Memory B cell (primary cell): ENCODE measurements at regions not wholly inside any gene's neighbourhood (a gene's known extent, or its start where the extent isn't known, plus 50 kb on each side); places are given as distances from the start of the nearest gene placed in this dataset.
"Not testable (repeated sequence)": the region's sequence is repeated elsewhere in the genome, so short reads cannot be mapped to it uniquely, and the experiment has no call there.

ENCODE experiments used
- ATAC-seq: fragments of 150-1000 bp; cut with Tn5 transposase; 2 replicates; pipeline ENCODE4 v1.10.0; 2021; ENCODE audit warnings: low read depth, mild to moderate bottlenecking, moderate library complexity
- DNase-seq, 2 donors: peaks; one replicate each; pipeline ENCODE4 v3.0.0; 2022; ENCODE audit warnings: low spot score in 2 of 2
- H3K27ac Mint-ChIP-seq: one replicate; pipeline ENCODE4 v1.8.0; 2022; ENCODE audit warnings: mild to moderate bottlenecking, moderate library complexity, mixed read lengths
- H3K27me3 Mint-ChIP-seq: one replicate; pipeline ENCODE4 v1.8.0; 2022; ENCODE audit warnings: mixed read lengths
- H3K36me3 Mint-ChIP-seq: one replicate; pipeline ENCODE4 v1.8.0; 2022; ENCODE audit warnings: mild to moderate bottlenecking, mixed read lengths
- H3K4me1 Mint-ChIP-seq: one replicate; pipeline ENCODE4 v1.8.0; 2022; ENCODE audit warnings: mixed read lengths
- H3K4me3 Mint-ChIP-seq: one replicate; pipeline ENCODE4 v1.8.0; 2022; ENCODE audit warnings: mild to moderate bottlenecking, moderate library complexity, mixed read lengths
- H3K9me3 Mint-ChIP-seq: one replicate; pipeline ENCODE4 v1.8.0; 2022; ENCODE audit warnings: mixed read lengths

GRCh38 chr5:155783791-155784190 lies 543.2 kb upstream of the SGCD start:
- Mint-ChIP-seq H3K9me3 (peaks cover 1% of the 10 kb centered on the region), H3K36me3 (no peaks in the 10 kb centered on the region), H3K4me3 (no peak overlapping the region), H3K27me3 (no peaks in the 10 kb centered on the region), H3K4me1 (no peaks in the 10 kb centered on the region), H3K27ac (no peak overlapping the region)
- DNase-seq (no peak), ATAC-seq (no peak)

DNA sequence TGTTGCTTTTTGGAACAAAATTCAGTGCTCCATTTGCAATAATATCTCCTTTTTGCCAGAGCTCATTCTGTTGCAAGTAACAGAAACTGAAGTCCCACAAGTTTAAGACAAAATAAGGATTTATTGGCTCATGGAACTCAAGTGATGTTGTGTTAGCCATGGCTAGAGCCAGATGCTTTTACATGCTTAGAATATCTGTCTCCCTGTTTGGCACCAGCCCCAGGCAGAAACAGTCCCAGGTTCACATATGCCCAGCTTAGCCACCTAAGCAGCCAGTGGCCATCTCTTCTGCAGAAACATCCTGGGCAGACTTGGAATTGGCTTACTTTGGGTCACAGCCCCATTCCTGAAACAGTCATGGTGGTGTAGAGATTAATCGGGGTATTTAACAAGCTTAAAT lies 540.9 kb upstream of the SGCD start:
- ATAC-seq (no peak), DNase-seq (no peak)
- H3K27me3 Mint-ChIP-seq, result no peaks in the 10 kb centered on the region
- H3K36me3 Mint-ChIP-seq, result no peaks in the 10 kb centered on the region
- no peaks in the 10 kb centered on the region for H3K4me1 Mint-ChIP-seq
- H3K4me3 Mint-ChIP-seq, result no peak overlapping the region
- peaks cover under 1% of the 10 kb centered on the region for H3K9me3 Mint-ChIP-seq
- H3K27ac Mint-ChIP-seq, result no peak overlapping the region

GRCh38 chr5:155792873-155793272 lies 534.1 kb upstream of the SGCD start:
- no peak overlapping the region for H3K27ac Mint-ChIP-seq
- DNase-seq, result no peak
- H3K36me3 Mint-ChIP-seq, result no peaks in the 10 kb centered on the region
- no peak overlapping the region for H3K4me3 Mint-ChIP-seq
- no peaks in the 10 kb centered on the region for H3K27me3 Mint-ChIP-seq
- ATAC-seq, result no peak
- H3K9me3 Mint-ChIP-seq, result peaks cover 7% of the 10 kb centered on the region
- no peaks in the 10 kb centered on the region for H3K4me1 Mint-ChIP-seq

- Mint-ChIP-seq H3K36me3 (no peaks in the 10 kb centered on the region), H3K27me3 (no peaks in the 10 kb centered on the region), H3K4me3 (no peak overlapping the region), H3K9me3 (peaks cover 9% of the 10 kb centered on the region), H3K27ac (no peak overlapping the region), H3K4me1 (no peaks in the 10 kb centered on the region)
- ATAC-seq (no peak), DNase-seq (no peak)
Measured at GRCh38 chr5:155794795-155795194, 532.2 kb upstream of the SGCD start.

GRCh38 chr5:155799308-155799707 lies 527.7 kb upstream of the SGCD start:
- no peak overlapping the region for H3K4me3 Mint-ChIP-seq
- DNase-seq, result no peak
- no peak for ATAC-seq
- no peaks in the 10 kb centered on the region for H3K27me3 Mint-ChIP-seq
- no peaks in the 10 kb centered on the region for H3K4me1 Mint-ChIP-seq
- H3K27ac Mint-ChIP-seq, result no peak overlapping the region
- H3K36me3 Mint-ChIP-seq, result no peaks in the 10 kb centered on the region
- H3K9me3 Mint-ChIP-seq, result peaks cover 8% of the 10 kb centered on the region

GRCh38 chr5:155807884-155808576 lies 518.9 kb upstream of the SGCD start:
- no peak overlapping the region for H3K4me3 Mint-ChIP-seq
- no peaks in the 10 kb centered on the region for H3K9me3 Mint-ChIP-seq
- H3K36me3 Mint-ChIP-seq, result no peaks in the 10 kb centered on the region
- ATAC-seq (no peak), DNase-seq (no peak)
- no peak overlapping the region for H3K27ac Mint-ChIP-seq
- no peaks in the 10 kb centered on the region for H3K4me1 Mint-ChIP-seq
- no peaks in the 10 kb centered on the region for H3K27me3 Mint-ChIP-seq

- ATAC-seq, result no peak
- no peak overlapping the region for H3K27ac Mint-ChIP-seq
- no peaks in the 10 kb centered on the region for H3K36me3 Mint-ChIP-seq
- no peaks in the 10 kb centered on the region for H3K27me3 Mint-ChIP-seq
- no peak overlapping the region for H3K4me3 Mint-ChIP-seq
- no peaks in the 10 kb centered on the region for H3K9me3 Mint-ChIP-seq
- H3K4me1 Mint-ChIP-seq, result no peaks in the 10 kb centered on the region
- no peak for DNase-seq
Measured at GRCh38 chr5:155815248-155815647, 511.7 kb upstream of the SGCD start.

DNA sequence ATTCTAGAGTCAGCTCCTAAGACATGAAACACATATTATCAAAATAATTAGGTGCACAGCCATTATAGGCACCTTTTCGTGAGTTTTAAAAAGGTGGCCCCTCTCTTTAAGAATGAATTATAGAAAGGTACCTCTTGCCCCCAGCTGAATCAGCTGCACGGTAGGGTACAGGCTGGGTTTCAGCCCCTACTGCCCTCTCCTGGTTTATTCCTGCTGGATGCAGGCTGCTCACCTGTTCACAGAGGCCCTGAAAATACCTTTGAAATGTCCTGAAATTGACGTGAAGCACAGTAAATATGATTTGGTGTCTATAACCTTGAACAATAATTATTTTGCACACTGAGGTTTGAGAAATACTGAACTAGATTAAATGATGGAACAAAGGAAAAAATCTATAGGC lies 504.8 kb upstream of the SGCD start:
- DNase-seq (no peak), ATAC-seq (no peak)
- Mint-ChIP-seq H3K27me3 (peaks cover 4% of the 10 kb centered on the region), H3K4me3 (no peak overlapping the region), H3K4me1 (no peaks in the 10 kb centered on the region), H3K36me3 (no peaks in the 10 kb centered on the region), H3K27ac (no peak overlapping the region), H3K9me3 (no peaks in the 10 kb centered on the region)

DNA sequence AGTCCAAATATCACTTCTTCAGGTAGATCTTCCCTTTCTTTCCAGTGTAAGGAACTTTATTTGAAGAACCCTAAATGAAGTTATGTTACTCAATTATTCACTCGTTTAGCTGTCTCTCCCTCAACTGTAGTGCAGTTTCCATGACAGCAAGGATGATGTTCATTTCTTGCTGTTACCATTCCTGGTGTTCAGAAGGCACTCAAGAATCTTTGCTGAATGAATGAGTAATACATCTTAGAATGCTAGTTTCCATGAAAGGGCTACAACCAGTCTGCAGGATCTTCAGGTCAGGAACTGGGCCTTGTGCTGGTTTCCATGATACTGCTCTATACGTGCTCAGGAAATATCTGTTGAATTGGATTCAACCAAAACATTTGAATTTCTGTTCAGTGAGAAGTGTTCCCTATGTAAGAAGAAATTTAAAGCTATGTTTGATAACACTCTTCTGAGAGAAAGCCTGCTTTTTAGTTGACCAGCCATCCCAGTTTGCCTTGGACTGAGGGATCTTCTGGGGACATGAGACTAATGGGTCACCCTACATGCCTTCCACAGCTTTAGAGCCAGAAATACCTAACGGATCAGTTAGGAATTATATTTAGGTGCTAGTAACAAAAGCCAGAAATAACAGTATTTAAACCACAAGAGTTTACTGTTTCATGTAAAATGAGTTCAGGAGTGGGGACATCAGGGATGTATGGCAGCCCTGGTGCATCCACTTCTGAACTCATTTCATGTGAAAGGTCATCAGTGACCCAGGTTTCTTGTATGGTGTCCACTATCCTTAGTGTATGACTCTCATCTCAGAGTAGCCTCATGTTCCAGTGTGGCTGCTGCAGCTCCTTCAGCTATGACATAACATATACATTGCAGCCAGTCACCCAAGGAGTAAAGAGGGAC lies 500.1 kb upstream of the SGCD start:
- DNase-seq (no peak), ATAC-seq (no peak)
- Mint-ChIP-seq H3K27ac (no peak overlapping the region), H3K27me3 (peaks cover 4% of the 10 kb centered on the region), H3K4me1 (no peaks in the 10 kb centered on the region), H3K36me3 (no peaks in the 10 kb centered on the region), H3K9me3 (no peaks in the 10 kb centered on the region), H3K4me3 (no peak overlapping the region)

DNA sequence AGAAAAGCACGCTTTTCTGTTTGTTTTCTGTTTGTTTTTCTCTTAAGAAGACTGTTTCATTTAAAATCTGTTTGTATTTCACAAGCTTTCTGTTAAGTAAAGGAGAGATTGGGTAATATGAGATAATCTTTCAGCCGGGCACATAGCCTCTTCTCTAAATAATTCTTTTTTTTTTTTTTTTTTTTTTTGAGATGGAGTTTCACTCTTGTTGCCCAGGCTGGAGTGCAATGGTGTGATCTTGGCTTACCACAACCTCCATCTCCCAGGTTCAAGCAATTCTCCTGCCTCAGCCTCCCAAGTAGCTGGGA lies 499.5 kb upstream of the SGCD start:
- not testable (repeated sequence) for H3K9me3 Mint-ChIP-seq, ATAC-seq, DNase-seq, H3K27ac Mint-ChIP-seq, H3K27me3 Mint-ChIP-seq, H3K4me3 Mint-ChIP-seq, H3K4me1 Mint-ChIP-seq, H3K36me3 Mint-ChIP-seq

- DNase-seq (no peak), ATAC-seq (no peak)
- Mint-ChIP-seq H3K27me3 (peaks cover 4% of the 10 kb centered on the region), H3K36me3 (no peaks in the 10 kb centered on the region), H3K4me1 (no peaks in the 10 kb centered on the region), H3K9me3 (no peaks in the 10 kb centered on the region), H3K27ac (no peak overlapping the region), H3K4me3 (no peak overlapping the region)
Measured at GRCh38 chr5:155827949-155828348, 499.0 kb upstream of the SGCD start.

DNA sequence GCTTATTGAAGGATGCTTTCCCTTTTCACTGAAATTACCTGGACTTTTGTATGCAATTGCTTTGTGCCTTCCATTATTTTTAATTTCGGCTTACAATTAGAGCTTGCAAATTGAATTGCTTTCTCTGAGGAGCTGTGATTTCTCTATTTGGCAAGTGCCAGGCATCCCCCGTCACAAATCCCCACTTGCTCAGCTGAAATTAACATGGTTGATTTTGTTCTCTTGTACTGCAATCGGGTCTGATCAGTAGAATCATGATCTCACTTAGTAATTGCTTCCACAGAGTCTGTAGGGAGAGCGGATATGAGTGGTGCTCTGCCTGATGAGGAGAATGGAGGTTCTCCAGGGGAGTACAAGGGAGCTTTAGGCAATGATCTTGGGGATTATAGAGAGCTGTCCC lies 495.5 kb upstream of the SGCD start:
- no peak overlapping the region for H3K27ac Mint-ChIP-seq
- H3K9me3 Mint-ChIP-seq, result no peaks in the 10 kb centered on the region
- no peaks in the 10 kb centered on the region for H3K4me1 Mint-ChIP-seq
- ATAC-seq, result no peak
- H3K36me3 Mint-ChIP-seq, result no peaks in the 10 kb centered on the region
- DNase-seq, result no peak
- no peak overlapping the region for H3K4me3 Mint-ChIP-seq
- peaks cover 2% of the 10 kb centered on the region for H3K27me3 Mint-ChIP-seq

GRCh38 chr5:155833287-155833686 lies 493.7 kb upstream of the SGCD start:
- ATAC-seq (no peak), DNase-seq (no peak)
- H3K4me3 Mint-ChIP-seq, result no peak overlapping the region
- no peaks in the 10 kb centered on the region for H3K9me3 Mint-ChIP-seq
- no peaks in the 10 kb centered on the region for H3K4me1 Mint-ChIP-seq
- no peaks in the 10 kb centered on the region for H3K27me3 Mint-ChIP-seq
- no peaks in the 10 kb centered on the region for H3K36me3 Mint-ChIP-seq
- no peak overlapping the region for H3K27ac Mint-ChIP-seq

DNA sequence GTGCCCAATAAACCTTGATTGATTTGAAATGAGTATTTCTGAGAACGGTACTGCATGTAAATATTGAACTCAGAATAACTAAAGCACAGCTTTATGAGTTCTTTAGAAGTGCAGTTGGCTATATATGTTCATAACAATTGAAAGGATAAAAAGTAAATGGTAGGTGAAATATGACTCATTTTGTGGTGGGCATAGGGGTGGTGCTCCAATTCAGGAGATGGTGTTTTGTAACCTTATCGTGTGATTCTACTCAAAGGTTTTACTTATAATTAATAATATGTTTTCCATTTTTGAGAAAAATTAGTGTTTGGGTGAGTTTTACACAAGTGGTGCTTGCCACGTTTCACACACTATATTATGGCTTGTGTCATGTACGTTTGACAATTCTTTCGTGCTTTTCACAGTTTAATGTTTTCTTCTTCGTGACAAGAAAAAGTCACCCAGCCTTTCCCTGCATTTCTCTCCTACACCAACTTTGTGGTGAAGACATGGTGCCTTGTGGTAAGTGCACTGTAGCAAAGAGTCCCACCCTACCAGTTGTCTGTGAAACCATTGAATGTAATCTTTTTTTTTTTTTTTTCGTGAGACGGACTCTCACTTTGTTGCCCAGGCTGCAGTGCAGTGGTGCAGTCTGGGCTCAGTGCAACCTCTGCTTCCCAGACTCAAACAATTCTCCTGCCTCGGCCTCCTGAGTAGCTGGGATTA lies 492.5 kb upstream of the SGCD start:
- no peaks in the 10 kb centered on the region for H3K27me3 Mint-ChIP-seq
- no peaks in the 10 kb centered on the region for H3K4me1 Mint-ChIP-seq
- no peaks in the 10 kb centered on the region for H3K36me3 Mint-ChIP-seq
- H3K9me3 Mint-ChIP-seq, result no peaks in the 10 kb centered on the region
- ATAC-seq (no peak), DNase-seq (no peak)
- H3K27ac Mint-ChIP-seq, result no peak overlapping the region
- no peak overlapping the region for H3K4me3 Mint-ChIP-seq
